Right renal pelvis (tissue), 4 donors: ENCODE measurements at regions not wholly inside any gene's neighbourhood (a gene's known extent, or its start where the extent isn't known, plus 50 kb on each side); places are given as distances from the start of the nearest gene placed in this dataset.

Source experiments
- DNase-seq, 4 donors: peaks; one replicate each; pipeline ENCODE4 v3.0.0-alpha.2; 2013; ENCODE audit warnings: low read depth in 4 of 4, low spot score in 3 of 4, missing footprints in 1 of 4

- no peak for DNase-seq
Observed at GRCh38 chr12:116400636-116401372, 123.3 kb upstream of the MED13L start.

- no peak for DNase-seq
Observed at GRCh38 chr12:116401565-116401964, 124.1 kb upstream of the MED13L start.

GRCh38 chr12:116402163-116402939 is 124.9 kb upstream of the MED13L start:
- DNase-seq, result no peak

GRCh38 chr12:116403546-116403945 is 126.1 kb upstream of the MED13L start:
- no peak for DNase-seq

- no peak for DNase-seq
Observed at GRCh38 chr12:116404247-116404646, 126.8 kb upstream of the MED13L start.

GRCh38 chr12:116404913-116405611 is 127.6 kb upstream of the MED13L start:
- DNase-seq, result no peak

- no peak for DNase-seq
Observed at GRCh38 chr12:116406529-116406928, 129.0 kb upstream of the MED13L start.

- no peak for DNase-seq
Observed at GRCh38 chr12:116408489-116409250, 131.2 kb upstream of the MED13L start.

- no peak for DNase-seq
Observed at GRCh38 chr12:116411977-116412376, 134.5 kb upstream of the MED13L start.

- DNase-seq, result no peak
Observed at GRCh38 chr12:116414891-116415290, 137.4 kb upstream of the MED13L start.

- DNase-seq, result no peak
Observed at GRCh38 chr12:116415408-116416108, 138.1 kb upstream of the MED13L start.

- DNase-seq, result no peak
Observed at GRCh38 chr12:116416166-116416565, 138.7 kb upstream of the MED13L start.

GRCh38 chr12:116418551-116418950 is 140.6 kb upstream of the MAP1LC3B2 start:
- DNase-seq, result no peak

GRCh38 chr12:116420227-116420880 is 138.8 kb upstream of the MAP1LC3B2 start:
- DNase-seq, result no peak

- DNase-seq, result no peak
Observed at GRCh38 chr12:116421785-116422538, 137.2 kb upstream of the MAP1LC3B2 start.

- no peak for DNase-seq
Observed at GRCh38 chr12:116423094-116423493, 136.1 kb upstream of the MAP1LC3B2 start.

GRCh38 chr12:116425256-116426193 is 133.7 kb upstream of the MAP1LC3B2 start:
- DNase-seq, result no peak
